ENCODE measurements at regions not wholly inside any gene's neighbourhood (a gene's known extent, or its start where the extent isn't known, plus 50 kb on each side); places are given as distances from the start of the nearest gene placed in this dataset.

DNA sequence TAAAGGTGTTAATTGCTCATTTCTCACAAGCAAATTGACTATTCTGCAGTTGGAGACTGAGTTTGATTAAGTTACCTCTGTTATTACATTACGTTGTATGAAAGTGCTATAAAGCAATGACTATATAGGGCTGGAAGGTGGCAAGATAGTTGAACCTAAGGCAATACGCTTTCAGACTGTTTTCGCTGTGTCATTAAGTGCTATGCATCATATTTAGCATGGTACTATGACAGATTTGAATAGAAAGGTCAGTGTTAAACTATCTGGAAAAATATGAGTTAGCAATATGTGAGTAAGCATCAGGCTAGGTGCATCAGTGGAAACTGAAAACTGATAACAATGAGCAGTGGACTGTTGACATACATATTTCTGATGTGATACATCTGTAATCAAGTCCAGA lies 206.0 kb upstream of the ARHGAP24 start:
- DNase-seq = no peak

DNA sequence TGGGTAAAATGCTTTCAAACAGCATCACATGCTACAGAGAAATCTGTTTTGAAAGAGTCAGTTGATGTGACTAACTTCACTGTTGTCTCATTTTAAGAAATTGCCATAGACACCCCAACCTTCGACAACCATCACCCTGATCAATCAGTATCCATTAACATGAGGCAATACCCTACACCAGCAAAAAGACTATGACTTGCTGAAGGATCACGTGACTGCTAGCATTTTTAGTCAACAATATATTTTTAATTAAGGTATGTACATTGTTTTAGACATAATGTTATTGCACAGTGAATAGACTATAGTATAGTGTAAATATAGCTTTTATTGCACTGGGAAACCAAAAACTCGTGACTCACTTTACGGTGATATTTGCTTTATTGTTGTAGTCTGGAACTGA lies 200.0 kb upstream of the ARHGAP24 start:
- no peak for DNase-seq

DNA sequence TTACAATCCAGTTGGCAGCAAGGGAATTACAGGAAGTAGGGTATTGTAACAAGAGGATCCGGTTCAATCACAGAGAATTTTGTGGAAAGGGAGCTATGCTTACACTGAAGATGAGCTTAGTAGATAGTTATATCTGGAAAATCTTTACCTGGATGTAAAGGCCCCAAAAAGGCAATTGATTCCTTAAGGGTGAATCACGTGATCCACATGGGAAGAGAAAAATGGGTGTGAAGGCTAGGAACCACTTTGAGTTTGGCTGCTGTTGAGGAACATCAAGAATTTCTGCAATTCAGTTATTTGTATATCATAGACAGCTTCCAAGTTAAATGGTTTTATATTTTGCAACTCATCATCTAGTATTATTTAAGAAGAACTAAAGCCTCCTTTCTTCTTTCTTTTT lies 194.0 kb upstream of the ARHGAP24 start:
- no peak for DNase-seq

GRCh38 chr4:85291226-85291625 lies 183.7 kb upstream of the ARHGAP24 start:
- no peak for DNase-seq

DNA sequence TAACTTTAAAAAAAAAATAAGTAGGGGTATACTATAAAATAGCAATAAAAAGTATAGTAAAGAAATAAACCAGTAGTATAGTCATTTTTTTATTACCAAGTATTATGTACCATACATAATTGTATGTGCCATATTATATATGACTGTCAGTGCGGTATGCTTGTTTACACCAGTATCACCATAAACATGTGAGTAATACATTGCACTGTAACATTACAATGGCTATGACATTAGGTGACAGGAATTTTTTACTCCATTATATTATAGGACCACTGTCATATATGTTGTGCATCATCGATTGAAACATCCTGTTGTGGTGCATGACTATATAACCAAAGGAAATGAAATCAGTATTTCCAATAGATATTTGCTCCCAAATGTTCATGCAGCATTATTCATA lies 176.9 kb upstream of the ARHGAP24 start:
- DNase-seq = no peak

- no peak for DNase-seq
These were observed 172.7 kb upstream of the ARHGAP24 start for GRCh38 chr4:85302193-85302736.

DNA sequence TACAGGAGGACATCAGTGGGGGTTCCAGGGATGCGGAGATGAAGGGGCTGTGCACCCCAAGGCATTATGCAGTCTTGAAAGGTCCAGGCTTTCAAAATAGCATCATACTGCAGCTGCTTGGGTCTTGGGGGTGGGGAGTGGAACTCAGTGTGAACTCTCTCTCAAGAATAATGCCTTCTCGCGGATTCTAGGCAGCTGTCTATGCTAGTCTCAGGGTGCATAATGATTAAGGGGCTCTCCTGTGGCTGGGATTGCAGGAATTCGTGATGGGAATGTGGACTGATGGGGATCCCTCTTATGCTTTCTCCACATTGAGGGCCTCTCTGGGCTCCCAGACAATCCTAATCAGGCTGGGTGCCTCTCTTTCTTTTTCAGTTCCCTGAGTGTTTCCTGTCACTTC lies 172.2 kb upstream of the ARHGAP24 start:
- DNase-seq = no peak

- DNase-seq = no peak
These were observed 156.5 kb upstream of the ARHGAP24 start for GRCh38 chr4:85318415-85318814.

GRCh38 chr4:85358831-85359230 lies 116.1 kb upstream of the ARHGAP24 start:
- no peak for DNase-seq

DNA sequence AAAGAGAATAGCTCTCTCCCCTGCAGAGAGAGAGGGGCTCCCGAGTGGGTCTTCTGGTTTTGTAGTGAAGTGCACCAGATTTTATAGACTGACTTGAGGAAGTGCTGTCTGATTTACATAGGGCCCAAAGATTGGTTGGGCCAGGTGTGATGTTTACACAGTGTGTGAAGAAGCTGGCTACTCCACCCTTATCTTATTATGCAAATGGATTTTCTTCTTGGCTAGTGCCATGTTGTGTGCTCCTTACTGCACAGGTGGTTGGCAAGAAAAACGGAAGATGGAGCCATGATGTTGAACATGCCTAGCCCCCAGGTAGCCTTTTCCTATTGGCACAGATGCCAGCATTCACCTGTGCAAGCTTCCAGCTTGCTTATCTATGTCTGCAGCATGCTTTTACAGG lies 112.4 kb upstream of the ARHGAP24 start:
- DNase-seq = no peak

DNA sequence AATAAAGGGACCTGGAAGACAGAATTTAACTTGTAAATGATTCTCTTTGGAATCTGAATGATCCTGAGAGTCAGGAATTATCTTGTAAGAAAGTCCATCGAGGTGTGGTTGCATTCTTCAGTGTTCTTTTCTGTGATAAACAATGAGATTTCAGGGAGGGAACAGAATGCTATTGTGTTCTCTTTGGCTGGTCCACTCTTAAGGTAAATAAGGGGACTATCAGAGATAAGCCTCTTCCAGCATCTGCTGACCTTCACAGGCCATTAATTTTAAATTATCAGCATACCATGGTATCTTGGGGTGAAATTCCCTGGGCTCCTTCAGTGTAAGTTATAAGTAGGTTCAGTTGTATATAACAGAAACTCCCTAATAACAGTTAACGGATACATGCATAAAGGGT lies 107.1 kb upstream of the ARHGAP24 start:
- DNase-seq = no peak

DNA sequence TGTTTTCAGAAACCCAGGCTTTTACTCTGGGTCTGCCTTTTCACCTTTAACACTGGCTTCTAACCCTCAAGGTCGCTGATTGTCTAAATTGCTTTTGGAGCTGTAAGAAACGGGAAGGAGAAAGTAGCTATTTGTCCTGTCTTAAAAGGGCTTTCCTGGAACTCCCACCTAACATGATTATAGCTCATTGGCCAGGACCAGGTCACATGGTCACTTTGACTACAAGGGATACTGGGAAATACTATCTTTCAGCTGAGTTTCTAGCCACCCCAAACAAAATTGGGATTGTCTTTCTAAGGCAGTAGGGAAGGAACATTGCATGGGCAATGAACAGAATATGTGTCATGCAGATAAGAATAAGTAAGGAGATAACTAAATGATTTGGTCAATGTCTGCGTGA lies 106.7 kb upstream of the ARHGAP24 start:
- no peak for DNase-seq

DNA sequence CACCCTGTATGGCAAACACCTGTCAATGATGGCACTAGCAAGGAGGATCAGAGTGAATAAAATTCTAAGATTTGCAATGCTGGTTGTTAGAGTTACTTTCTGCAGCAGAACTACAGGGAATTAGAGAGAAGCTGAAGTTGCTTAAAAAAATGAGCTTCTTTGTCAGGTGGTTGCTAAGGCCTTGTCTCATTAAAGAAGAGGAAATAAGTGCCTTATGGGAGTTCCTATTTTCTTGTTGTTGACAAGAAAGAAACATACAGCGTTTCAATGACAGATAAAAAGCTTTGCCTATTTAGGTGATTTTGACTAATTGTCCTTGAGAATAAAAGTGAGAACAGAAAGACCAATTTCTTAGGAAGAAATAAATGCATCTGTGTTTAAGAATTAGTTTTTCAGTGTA lies 106.0 kb upstream of the ARHGAP24 start:
- DNase-seq = no peak

DNA sequence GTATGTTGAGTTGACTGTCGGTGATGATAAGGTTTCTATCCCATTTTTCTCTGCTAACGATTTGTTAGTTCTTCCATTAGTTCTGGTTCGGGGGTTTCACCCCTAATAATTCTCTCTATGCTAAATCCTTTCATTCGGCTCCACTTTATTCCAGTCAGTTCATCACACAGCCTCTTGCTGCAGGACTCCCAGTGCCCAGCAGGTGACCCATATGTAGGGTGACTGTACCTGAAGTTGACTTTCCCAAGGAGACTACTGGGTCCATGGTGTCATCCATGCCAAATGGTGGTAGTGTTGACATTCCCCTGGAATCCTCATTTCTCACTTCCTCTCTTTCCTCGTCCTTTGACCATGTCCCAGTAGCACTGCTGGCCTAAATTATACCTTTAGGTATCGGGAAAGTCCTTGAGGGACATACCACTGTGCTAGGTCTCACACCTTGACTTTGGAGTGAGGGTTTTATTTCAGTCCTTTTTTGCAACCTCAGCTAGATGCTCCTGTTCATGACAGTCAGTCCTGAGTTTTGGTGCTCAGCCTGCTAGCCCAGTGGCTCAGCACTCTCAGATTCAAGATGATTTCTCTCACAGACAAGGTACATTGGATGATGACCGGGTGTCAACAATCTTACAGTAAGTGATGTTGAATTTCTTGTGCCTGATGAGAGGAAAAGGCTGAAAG lies 105.1 kb upstream of the ARHGAP24 start:
- no peak for DNase-seq

DNA sequence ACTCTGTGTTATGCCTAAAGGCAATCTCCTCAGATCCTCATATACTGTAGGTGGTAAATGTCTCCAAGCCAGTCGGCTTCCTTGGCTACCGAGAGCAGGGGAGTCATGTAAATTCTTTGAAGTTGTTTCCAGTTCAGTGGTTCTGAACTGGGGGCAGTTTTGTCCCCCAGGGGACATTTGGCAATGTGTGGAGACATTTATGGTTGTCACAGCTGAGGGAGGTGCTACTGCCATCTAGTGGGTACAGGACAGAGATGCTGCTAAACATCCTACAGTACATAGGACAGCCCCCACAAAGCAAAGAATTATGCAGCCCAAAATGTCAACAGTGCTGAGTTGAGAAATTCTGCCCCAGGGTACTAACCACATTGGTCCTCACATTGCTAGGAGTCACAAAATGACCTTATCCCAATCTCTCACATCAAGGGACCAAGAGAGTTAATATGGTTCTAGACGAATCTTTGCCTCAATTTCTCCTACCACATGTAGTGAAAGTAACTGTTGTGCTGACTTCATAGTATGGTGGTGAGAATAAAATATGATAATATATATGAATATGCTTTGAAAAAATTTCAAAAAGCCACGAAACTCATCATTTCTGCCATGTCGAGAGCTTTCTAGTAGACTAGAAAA lies 104.4 kb upstream of the ARHGAP24 start:
- DNase-seq = peak; percentile 9

GRCh38 chr4:85372966-85373365 lies 102.0 kb upstream of the ARHGAP24 start:
- no peak for DNase-seq

- no peak for DNase-seq
These were observed 98.7 kb upstream of the ARHGAP24 start for GRCh38 chr4:85376285-85376684.

DNA sequence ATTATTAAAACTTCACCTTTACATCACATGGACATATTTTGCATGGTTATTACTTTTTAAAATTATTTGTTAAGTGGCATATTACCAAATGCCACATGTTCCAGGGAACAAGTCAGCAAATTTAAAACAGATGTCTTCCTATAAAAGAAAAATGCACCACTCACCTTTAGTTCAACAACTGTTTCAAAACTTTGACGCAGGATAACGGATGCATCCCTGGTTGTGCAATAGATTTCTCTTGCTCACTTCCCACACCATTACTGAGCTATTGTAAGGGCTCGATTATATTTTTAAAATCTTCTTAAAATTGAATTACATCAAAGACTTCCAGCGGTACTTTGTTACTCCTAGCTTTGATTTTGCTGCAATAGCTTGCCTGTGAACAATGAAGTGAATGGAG lies 93.0 kb upstream of the ARHGAP24 start:
- DNase-seq = no peak

GRCh38 chr4:85391071-85391470 lies 83.9 kb upstream of the ARHGAP24 start:
- DNase-seq = no peak

DNA sequence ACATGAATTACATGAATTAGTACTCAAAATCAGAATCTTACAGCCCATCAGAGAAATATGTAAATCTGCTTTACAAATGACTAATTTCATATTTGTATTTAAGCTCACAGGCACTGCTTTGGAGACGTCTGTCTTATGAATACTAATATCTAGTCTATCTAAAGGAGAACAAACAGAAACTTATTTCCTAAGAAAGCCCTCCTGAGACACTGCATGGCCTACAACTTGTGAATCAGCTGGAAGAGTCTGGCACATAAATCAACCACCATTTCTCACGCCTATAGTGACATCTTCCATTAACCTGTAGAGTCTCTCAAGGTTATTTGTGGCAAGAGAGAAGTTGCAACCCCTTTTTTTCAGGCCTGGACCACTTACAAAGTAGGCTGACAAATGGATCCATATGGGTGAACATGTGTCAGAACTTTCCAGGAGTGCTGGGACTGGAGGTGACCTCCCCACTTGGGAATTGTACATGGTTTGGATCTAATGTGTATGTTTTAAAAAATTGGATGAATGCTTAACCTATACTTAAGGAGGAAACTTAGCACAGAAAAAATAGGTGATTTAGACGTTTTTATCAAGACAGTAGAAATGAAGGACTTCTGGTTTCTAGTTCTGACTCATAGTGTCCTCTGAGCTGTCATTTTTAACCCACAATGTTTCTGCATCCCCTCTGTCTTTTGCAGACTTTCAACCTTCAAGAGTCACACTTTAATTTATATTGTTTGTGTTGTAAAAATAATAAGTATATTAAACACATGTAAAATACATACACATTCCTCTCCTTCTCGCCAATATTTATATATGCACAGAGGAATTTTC lies 83.2 kb upstream of the ARHGAP24 start:
- DNase-seq = no peak

DNA sequence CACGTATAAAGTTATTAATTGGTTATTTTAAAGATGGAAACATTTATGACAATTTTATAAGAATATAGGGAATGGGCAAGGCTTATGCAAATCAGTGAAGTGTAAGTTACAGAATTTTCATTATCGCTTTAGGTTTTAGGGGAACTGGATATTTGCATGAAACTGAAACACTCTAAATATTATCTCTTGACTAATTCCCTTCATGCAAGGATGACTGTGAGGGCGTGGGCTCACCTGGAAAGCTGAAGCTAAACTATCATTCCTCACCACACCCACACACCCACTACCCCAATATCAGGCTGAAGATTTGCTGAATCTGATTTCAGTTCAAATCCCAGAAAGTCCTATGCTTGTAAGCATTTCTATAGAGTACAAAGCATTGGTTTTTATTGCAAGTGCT lies 81.7 kb upstream of the ARHGAP24 start:
- DNase-seq = no peak

DNA sequence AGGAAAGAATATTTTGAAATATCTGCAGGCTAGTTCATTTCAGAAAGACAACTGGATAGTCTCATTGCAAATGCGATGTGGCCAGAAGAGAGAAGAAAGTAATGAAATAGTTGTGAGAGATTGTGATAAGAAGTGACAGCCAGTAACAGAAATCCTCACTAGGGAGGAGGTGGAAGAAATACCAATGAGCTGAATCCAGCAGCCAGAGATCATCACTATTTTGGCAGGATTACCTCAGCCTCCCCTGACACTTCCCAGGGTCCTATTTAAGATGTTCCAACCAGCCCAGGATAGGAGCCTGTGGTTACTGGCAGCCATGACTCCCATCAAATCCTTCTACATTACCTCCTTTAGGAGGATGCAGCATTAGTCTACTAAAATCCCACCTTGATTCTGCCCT lies 76.7 kb upstream of the ARHGAP24 start:
- no peak for DNase-seq

- DNase-seq = no peak
These were observed 75.7 kb upstream of the ARHGAP24 start for GRCh38 chr4:85399270-85399669.

DNA sequence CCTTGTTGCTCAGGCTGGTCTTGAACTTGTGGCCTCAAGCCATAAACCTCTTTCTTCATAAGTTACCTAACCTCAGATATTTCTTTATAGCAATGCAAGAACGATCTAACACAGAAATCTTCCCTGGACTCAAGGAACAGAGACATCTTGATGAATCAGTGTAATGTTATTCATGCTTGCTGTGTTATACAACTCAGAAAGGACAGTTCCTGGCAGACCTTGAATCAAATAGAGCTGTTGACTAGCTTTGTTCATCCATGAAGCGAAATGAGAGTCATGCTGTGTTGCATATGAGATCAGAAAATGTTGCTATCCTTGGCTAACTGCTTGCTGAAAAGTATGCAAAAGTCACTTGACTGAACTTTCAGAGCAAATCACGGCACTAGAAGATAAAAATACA lies 72.6 kb upstream of the ARHGAP24 start:
- no peak for DNase-seq
